ENCODE measurements at regions not wholly inside any gene's neighbourhood (a gene's known extent, or its start where the extent isn't known, plus 50 kb on each side); places are given as distances from the start of the nearest gene placed in this dataset.

DNA sequence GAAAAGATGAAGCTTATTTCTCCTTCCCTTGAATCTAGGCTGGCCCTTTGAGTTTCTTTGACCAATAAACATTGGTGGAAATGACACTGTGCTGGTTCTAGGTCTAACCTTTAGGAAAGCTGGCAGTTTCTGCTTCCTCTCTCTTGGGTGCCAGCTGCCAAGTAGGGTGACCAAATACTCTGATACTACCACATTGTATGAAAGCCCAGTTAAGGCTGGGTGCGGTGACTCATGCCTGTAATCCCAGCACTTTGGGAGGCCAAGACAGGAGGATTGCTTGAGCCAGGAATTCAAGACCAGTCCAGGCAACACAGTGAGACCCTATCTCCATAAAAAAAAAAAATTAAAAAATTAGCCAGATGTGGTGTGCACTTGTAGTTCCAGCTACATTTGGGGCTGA lies 320.7 kb downstream of the ZNF621 start:
- no peak overlapping the region for H3K4me3 ChIP-seq (ENCODE audit: low read depth, low read length)
- no peak for DNase-seq (ENCODE audit: low read depth)
- TF ChIP-seq, protein P1, sequence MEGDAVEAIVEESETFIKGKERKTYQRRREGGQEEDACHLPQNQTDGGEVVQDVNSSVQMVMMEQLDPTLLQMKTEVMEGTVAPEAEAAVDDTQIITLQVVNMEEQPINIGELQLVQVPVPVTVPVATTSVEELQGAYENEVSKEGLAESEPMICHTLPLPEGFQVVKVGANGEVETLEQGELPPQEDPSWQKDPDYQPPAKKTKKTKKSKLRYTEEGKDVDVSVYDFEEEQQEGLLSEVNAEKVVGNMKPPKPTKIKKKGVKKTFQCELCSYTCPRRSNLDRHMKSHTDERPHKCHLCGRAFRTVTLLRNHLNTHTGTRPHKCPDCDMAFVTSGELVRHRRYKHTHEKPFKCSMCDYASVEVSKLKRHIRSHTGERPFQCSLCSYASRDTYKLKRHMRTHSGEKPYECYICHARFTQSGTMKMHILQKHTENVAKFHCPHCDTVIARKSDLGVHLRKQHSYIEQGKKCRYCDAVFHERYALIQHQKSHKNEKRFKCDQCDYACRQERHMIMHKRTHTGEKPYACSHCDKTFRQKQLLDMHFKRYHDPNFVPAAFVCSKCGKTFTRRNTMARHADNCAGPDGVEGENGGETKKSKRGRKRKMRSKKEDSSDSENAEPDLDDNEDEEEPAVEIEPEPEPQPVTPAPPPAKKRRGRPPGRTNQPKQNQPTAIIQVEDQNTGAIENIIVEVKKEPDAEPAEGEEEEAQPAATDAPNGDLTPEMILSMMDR (conservative IDR thresholded peaks at IDR 0.05; ENCODE audit: low read depth, low read length): no peak

- TF ChIP-seq, protein P1 (conservative IDR thresholded peaks at IDR 0.05; ENCODE audit: low read depth, low read length): no peak
- H3K4me3 ChIP-seq (ENCODE audit: low read depth, low read length): no peak overlapping the region
- no peak for DNase-seq (ENCODE audit: low read depth)
These were observed 321.2 kb downstream of the ZNF621 start for GRCh38 chr3:40845916-40846315.

- H3K4me3 ChIP-seq (ENCODE audit: low read depth, low read length): no peak overlapping the region
- no peak for DNase-seq (ENCODE audit: low read depth)
- TF ChIP-seq, protein P1 (conservative IDR thresholded peaks at IDR 0.05; ENCODE audit: low read depth, low read length): no peak
These were observed 321.7 kb downstream of the ZNF621 start for GRCh38 chr3:40846451-40846850.

GRCh38 chr3:40847551-40847992 lies 322.8 kb downstream of the ZNF621 start:
- TF ChIP-seq, protein P1 (conservative IDR thresholded peaks at IDR 0.05; ENCODE audit: low read depth, low read length): peak; percentile 55
- no peak overlapping the region for H3K4me3 ChIP-seq (ENCODE audit: low read depth, low read length)
- peak; percentile 84 for DNase-seq (ENCODE audit: low read depth)

- no peak overlapping the region for H3K4me3 ChIP-seq (ENCODE audit: low read depth, low read length)
- no peak for DNase-seq (ENCODE audit: low read depth)
- TF ChIP-seq, protein P1 (conservative IDR thresholded peaks at IDR 0.05; ENCODE audit: low read depth, low read length): no peak
These were observed 323.7 kb downstream of the ZNF621 start for GRCh38 chr3:40848421-40848820.

GRCh38 chr3:40850861-40851260 lies 326.1 kb downstream of the ZNF621 start:
- no peak for DNase-seq (ENCODE audit: low read depth)
- H3K4me3 ChIP-seq (ENCODE audit: low read depth, low read length): no peak overlapping the region
- TF ChIP-seq, protein P1 (conservative IDR thresholded peaks at IDR 0.05; ENCODE audit: low read depth, low read length): no peak

- TF ChIP-seq, protein P1 (conservative IDR thresholded peaks at IDR 0.05; ENCODE audit: low read depth, low read length): no peak
- DNase-seq (ENCODE audit: low read depth): no peak
- no peak overlapping the region for H3K4me3 ChIP-seq (ENCODE audit: low read depth, low read length)
These were observed 327.1 kb downstream of the ZNF621 start for GRCh38 chr3:40851836-40852235.

Data from choroid plexus epithelial cell (primary cell).